ENCODE measurements at regions not wholly inside any gene's neighbourhood (a gene's known extent, or its start where the extent isn't known, plus 50 kb on each side); places are given as distances from the start of the nearest gene placed in this dataset.
"Not testable (repeated sequence)": the region's sequence is repeated elsewhere in the genome, so short reads cannot be mapped to it uniquely, and the experiment has no call there.

DNA sequence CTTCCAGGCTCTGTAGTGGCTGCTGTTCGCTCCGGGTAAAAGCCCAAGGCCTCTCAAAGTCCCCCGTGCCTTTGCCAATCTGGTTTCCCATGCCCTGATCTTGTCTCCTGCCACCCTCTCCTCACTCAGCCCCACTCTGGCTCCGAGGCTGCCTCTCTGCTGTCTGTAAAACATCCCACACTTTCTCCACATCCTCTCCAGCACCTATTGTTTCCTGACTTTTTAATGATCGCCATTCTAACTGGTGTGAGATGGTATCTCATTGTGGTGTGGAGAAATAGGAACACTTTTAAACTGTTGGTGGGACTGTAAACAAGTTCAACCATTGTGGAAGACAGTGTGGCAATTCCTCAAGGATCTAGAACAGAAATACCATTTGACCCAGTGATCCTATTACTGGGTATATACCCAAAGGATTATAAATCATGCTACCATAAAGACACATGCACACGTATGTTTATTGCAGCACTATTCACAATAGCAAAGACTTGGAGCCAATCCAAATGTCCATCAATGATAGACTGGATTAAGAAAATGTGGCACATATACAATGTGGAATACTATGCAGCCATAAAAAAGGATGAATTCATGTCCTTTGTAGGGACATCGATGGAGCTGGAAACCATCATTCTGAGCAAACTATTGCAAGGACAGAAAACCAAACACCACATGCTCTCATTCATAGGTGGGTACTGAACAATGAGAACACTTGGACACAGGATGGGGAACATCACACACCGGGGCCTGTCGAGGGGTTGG lies 112.9 kb downstream of the VEGFA start:
- not testable (repeated sequence) for TF ChIP-seq YY1 (IDR thresholded peaks at IDR 0.05; ENCODE audit: extremely low read depth, insufficient replicate concordance, low read depth, low read length); ZNF274 (IDR thresholded peaks at IDR 0.05; ENCODE audit: low read depth, low read length); POLR2AphosphoS5 (IDR thresholded peaks at IDR 0.05; ENCODE audit: low read depth, low read length); CEBPB (IDR thresholded peaks at IDR 0.05; ENCODE audit: low read depth); POLR2A (IDR thresholded peaks at IDR 0.05; ENCODE audit: borderline replicate concordance, extremely low read depth, insufficient read depth, insufficient read length); REST (IDR thresholded peaks at IDR 0.05; ENCODE audit: low read depth); ELF1 (IDR thresholded peaks at IDR 0.05; ENCODE audit: borderline replicate concordance, low read depth); RAD21 (IDR thresholded peaks at IDR 0.05; ENCODE audit: low read depth); TCF7L2 (IDR thresholded peaks at IDR 0.05; ENCODE audit: borderline replicate concordance, extremely low read depth, insufficient read depth, insufficient read length); EZH2 (IDR thresholded peaks at IDR 0.05)
- TF ChIP-seq, protein P1, sequence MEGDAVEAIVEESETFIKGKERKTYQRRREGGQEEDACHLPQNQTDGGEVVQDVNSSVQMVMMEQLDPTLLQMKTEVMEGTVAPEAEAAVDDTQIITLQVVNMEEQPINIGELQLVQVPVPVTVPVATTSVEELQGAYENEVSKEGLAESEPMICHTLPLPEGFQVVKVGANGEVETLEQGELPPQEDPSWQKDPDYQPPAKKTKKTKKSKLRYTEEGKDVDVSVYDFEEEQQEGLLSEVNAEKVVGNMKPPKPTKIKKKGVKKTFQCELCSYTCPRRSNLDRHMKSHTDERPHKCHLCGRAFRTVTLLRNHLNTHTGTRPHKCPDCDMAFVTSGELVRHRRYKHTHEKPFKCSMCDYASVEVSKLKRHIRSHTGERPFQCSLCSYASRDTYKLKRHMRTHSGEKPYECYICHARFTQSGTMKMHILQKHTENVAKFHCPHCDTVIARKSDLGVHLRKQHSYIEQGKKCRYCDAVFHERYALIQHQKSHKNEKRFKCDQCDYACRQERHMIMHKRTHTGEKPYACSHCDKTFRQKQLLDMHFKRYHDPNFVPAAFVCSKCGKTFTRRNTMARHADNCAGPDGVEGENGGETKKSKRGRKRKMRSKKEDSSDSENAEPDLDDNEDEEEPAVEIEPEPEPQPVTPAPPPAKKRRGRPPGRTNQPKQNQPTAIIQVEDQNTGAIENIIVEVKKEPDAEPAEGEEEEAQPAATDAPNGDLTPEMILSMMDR (IDR thresholded peaks at IDR 0.05 in 2 of 3, conservative IDR thresholded peaks at IDR 0.05 in 1 of 3; ENCODE audit: borderline replicate concordance in 1 of 3, insufficient read depth in 1 of 3, low read depth in 2 of 3, low read length in 2 of 3), result not testable (repeated sequence)
- TF ChIP-seq, protein P2, sequence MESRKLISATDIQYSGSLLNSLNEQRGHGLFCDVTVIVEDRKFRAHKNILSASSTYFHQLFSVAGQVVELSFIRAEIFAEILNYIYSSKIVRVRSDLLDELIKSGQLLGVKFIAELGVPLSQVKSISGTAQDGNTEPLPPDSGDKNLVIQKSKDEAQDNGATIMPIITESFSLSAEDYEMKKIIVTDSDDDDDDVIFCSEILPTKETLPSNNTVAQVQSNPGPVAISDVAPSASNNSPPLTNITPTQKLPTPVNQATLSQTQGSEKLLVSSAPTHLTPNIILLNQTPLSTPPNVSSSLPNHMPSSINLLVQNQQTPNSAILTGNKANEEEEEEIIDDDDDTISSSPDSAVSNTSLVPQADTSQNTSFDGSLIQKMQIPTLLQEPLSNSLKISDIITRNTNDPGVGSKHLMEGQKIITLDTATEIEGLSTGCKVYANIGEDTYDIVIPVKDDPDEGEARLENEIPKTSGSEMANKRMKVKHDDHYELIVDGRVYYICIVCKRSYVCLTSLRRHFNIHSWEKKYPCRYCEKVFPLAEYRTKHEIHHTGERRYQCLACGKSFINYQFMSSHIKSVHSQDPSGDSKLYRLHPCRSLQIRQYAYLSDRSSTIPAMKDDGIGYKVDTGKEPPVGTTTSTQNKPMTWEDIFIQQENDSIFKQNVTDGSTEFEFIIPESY (IDR thresholded peaks at IDR 0.05; ENCODE audit: extremely low read depth, insufficient replicate concordance, low read length), result not testable (repeated sequence)

Measured in HCT116 (cell line).